Pancreas (tissue), 10 donors: ENCODE measurements at regions not wholly inside any gene's neighbourhood (a gene's known extent, or its start where the extent isn't known, plus 50 kb on each side); places are given as distances from the start of the nearest gene placed in this dataset.

Source experiments
- ATAC-seq, 4 donors: fragments of 200-7000 bp; cut with Tn5 transposase; one replicate each; pipeline versions ENCODE4 v1.8.0 to v1.9.1; 2020; ENCODE audit warnings: mild to moderate bottlenecking in 4 of 4, moderate library complexity in 4 of 4
- DNase-seq, 6 donors: peaks; one replicate each; pipeline ENCODE4 v3.0.0-alpha.2; 2020
- FAIRE-seq: peaks from 2 replicates; lab custom pipeline; 2012; peaks lifted over from hg19 to GRCh38; lab: Jason Lieb, UNC
- H3K27ac ChIP-seq, 4 donors: fragments of 200-600 bp; sonication (generic); 1 replicate in 3 of 4; 2 replicates in 1 of 4; pipeline versions ENCODE4 v1.5.0 to v1.8.0; 2020
- H3K27me3 ChIP-seq, 4 donors: fragments of 200-600 bp; one replicate each; pipeline ENCODE4 v1.8.0; 2021
- H3K36me3 ChIP-seq, 3 donors: fragments of 200-600 bp; sonication (generic) in 1 of 3; one replicate each; pipeline versions ENCODE4 v1.5.0 to v1.8.0; 2020 to 2021
- H3K4me1 ChIP-seq, 3 donors: fragments of 200-600 bp; one replicate each; pipeline ENCODE4 v1.8.0; 2021
- H3K4me3 ChIP-seq, 4 donors: fragments of 200-600 bp; sonication (generic) in 2 of 4; one replicate each; pipeline versions ENCODE4 v1.5.0 to v1.8.0; 2020 to 2021
- H3K9me3 ChIP-seq, 4 donors: fragments of 200-600 bp; one replicate each; pipeline ENCODE4 v1.8.0; 2021
- CTCF ChIP-seq, 4 donors: fragments of 200-600 bp; sonication (generic) in 3 of 4; IDR thresholded peaks; one replicate each; pipeline versions ENCODE4 v1.5.0 to v1.8.0; 2021; ENCODE audit warnings: antibody characterized with exemption in 4 of 4
- WGBS, 2 donors: extraction: QIAGEN DNeasy Blood & Tissue Kit; methylation state at CpG; one replicate each; pipeline ENCODE4 v1.1.7; 2013; 5-methylcytosine and 5-hydroxymethylcytosine counted together
- intact Hi-C, 3 donors: fragments of 100-400 bp; cut with DNase I; formaldehyde crosslinking; loops; one replicate each; pipeline versions ENCODE4 v1.11.1 to v1.14.2; 2022
- donor health status: healthy with polysubstance abuse.
- donor health status: DM: no; HTN: no; CAD: no; lungs with moderate emphysema.
- donor health status: DM: no; HTN: no; CAD: no.
- donor health status: control.
- donor health status: control.
- donor health status: Bipolar disorder and iron deficiency.
- donor health status: DM: yes; HTN: yes; CAD: no.
- donor health status: DM: no; HTN: no; CAD: no.
- donor health status: DM: no; HTN: no; CAD: no.
- donor health status: DM: yes; HTN: yes; CAD: no.

GRCh38 chr20:54389596-54390280 lies 85.7 kb upstream of the DOK5 start:
- H3K4me1 ChIP-seq = no peaks in the 10 kb centered on the region
- DNase-seq (no peak), FAIRE-seq (no peak), ATAC-seq (no peak)
- no peak overlapping the region for H3K27ac ChIP-seq
- no peak overlapping the region for H3K4me3 ChIP-seq
- no peaks in the 10 kb centered on the region for H3K9me3 ChIP-seq
- TF ChIP-seq CTCF (IDR thresholded peaks at IDR 0.05) = no peak
- 65 to 69% methylated on average over 9 of the region's 9 CpGs for WGBS, 2 donors
- H3K36me3 ChIP-seq = no peaks in the 10 kb centered on the region
- H3K27me3 ChIP-seq = no peaks in the 10 kb centered on the region
- intact Hi-C loops = no loop called here

- Histone ChIP-seq H3K36me3 (no peaks in the 10 kb centered on the region), H3K4me3 (no peak overlapping the region), H3K4me1 (no peaks in the 10 kb centered on the region), H3K9me3 (no peaks in the 10 kb centered on the region), H3K27me3 (no peaks in the 10 kb centered on the region), H3K27ac (no peak overlapping the region)
- no peak for TF ChIP-seq CTCF (IDR thresholded peaks at IDR 0.05)
- intact Hi-C loops = no loop called here
- WGBS, 2 donors = 82 to 83% methylated on average over 3 of the region's 3 CpGs
- ATAC-seq = no peak
- FAIRE-seq = no peak
- DNase-seq = no peak
Measured at GRCh38 chr20:54397292-54398140, 77.9 kb upstream of the DOK5 start.

DNA sequence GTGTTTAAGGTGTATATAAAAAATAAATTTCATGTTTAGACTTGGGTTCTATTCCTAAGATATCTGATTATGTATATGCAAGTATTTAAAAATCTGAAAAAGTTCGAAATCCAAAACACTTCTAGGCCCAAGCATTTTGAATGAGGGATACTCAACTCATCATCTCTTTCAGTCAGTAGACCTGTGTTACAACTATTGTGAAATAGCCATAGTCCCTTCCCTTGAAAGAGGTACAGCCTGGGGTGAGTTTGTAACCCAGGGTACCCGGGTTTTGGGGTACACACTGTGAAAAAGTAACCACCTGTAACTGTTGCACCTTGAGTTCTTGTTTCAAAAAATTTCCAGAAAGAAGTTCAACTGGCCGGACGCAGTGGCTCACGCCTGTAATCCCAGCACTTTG lies 76.6 kb upstream of the DOK5 start:
- TF ChIP-seq CTCF (IDR thresholded peaks at IDR 0.05) = no peak
- 75 to 81% methylated on average over 5 of the region's 5 CpGs for WGBS, 2 donors
- intact Hi-C loops = no loop called here
- H3K36me3 ChIP-seq = no peaks in the 10 kb centered on the region
- H3K4me3 ChIP-seq = no peak overlapping the region
- H3K9me3 ChIP-seq = no peaks in the 10 kb centered on the region
- ATAC-seq (no peak), FAIRE-seq (no peak), DNase-seq (no peak)
- H3K4me1 ChIP-seq = no peaks in the 10 kb centered on the region
- no peaks in the 10 kb centered on the region for H3K27me3 ChIP-seq
- H3K27ac ChIP-seq = no peak overlapping the region

DNA sequence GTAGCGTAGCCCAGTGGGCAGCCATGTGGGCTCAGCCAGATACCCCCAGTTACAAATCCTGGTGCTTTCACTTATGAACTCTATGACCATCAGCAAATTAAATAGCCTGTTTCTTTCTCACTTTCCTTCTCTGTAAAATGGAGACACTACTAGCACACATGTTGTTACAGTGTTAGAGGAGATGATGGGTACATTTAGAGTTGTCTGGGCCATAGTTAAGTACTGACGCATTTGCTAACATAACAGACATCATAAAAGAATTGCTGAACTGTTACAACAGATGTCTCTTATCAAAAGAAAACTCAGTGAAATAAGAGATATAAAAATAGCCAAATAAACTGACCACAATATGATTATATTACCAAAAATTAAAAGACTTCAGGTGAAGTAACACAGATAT lies 69.9 kb upstream of the DOK5 start:
- 86 to 89% methylated on average over 2 of the region's 2 CpGs for WGBS, 2 donors
- Histone ChIP-seq H3K4me3 (no peak overlapping the region), H3K36me3 (no peaks in the 10 kb centered on the region), H3K27me3 (no peaks in the 10 kb centered on the region), H3K27ac (no peak overlapping the region), H3K9me3 (no peaks in the 10 kb centered on the region), H3K4me1 (no peaks in the 10 kb centered on the region)
- DNase-seq (no peak), FAIRE-seq (no peak), ATAC-seq (no peak)
- no peak for TF ChIP-seq CTCF (IDR thresholded peaks at IDR 0.05)
- intact Hi-C loops = no loop called here

DNA sequence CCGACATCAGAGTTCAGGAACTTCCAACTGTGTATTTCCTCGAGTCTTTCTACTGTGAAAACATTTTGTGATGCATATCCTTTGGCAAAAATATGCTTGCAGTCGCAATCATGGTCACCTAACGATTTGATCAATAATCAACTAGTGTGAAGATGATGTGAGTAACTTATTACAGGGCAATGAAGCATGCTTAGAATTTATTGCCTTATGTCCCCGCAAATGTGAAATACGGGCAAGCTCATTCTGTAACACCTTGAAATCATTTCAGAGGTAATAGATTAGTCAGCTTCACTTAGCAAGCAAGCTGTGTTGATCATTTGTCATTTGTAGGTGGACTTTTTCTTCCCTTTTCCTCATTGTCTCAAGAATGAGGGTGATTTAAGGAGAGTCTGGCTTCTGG lies 67.9 kb upstream of the DOK5 start:
- ATAC-seq (no peak), FAIRE-seq (no peak), DNase-seq (no peak)
- 45 to 53% methylated on average over 6 of the region's 6 CpGs for WGBS, 2 donors
- Histone ChIP-seq H3K4me1 (no peaks in the 10 kb centered on the region), H3K27ac (no peak overlapping the region), H3K36me3 (no peaks in the 10 kb centered on the region), H3K9me3 (no peaks in the 10 kb centered on the region), H3K27me3 (no peaks in the 10 kb centered on the region), H3K4me3 (no peak overlapping the region)
- intact Hi-C loops = no loop called here
- no peak for TF ChIP-seq CTCF (IDR thresholded peaks at IDR 0.05)
